A549 (cell line): ENCODE measurements at regions not wholly inside any gene's neighbourhood (a gene's known extent, or its start where the extent isn't known, plus 50 kb on each side); places are given as distances from the start of the nearest gene placed in this dataset.

Source experiments
- ZNF302 ChIP-seq: fragments of 250-450 bp; sonication (Bioruptor Pico); IDR thresholded peaks from 2 replicates; pipeline ENCODE4 v1.9.0; 2021; ENCODE audit warnings: inconsistent platforms, mild to moderate bottlenecking, moderate library complexity
- TF ChIP-seq, protein P1 (sequence below): fragments of >200 bp; sonication (Bioruptor Twin); formaldehyde crosslinking; IDR thresholded peaks from 3 replicates; pipeline ENCODE4 v1.5.1; 2016

- TF ChIP-seq, protein P1, sequence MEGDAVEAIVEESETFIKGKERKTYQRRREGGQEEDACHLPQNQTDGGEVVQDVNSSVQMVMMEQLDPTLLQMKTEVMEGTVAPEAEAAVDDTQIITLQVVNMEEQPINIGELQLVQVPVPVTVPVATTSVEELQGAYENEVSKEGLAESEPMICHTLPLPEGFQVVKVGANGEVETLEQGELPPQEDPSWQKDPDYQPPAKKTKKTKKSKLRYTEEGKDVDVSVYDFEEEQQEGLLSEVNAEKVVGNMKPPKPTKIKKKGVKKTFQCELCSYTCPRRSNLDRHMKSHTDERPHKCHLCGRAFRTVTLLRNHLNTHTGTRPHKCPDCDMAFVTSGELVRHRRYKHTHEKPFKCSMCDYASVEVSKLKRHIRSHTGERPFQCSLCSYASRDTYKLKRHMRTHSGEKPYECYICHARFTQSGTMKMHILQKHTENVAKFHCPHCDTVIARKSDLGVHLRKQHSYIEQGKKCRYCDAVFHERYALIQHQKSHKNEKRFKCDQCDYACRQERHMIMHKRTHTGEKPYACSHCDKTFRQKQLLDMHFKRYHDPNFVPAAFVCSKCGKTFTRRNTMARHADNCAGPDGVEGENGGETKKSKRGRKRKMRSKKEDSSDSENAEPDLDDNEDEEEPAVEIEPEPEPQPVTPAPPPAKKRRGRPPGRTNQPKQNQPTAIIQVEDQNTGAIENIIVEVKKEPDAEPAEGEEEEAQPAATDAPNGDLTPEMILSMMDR, result no peak
- TF ChIP-seq ZNF302 (CRISPR knock-in tag), result no peak
Observed at GRCh38 chr13:55067946-55068345, 2039.3 kb downstream of the OLFM4 start.
